HepG2 (cell line): ENCODE measurements at regions not wholly inside any gene's neighbourhood (a gene's known extent, or its start where the extent isn't known, plus 50 kb on each side); places are given as distances from the start of the nearest gene placed in this dataset.

Experiments
- ATAC-seq: fragments of 200-7000 bp; cut with Tn5 transposase; 3 replicates; pipeline ENCODE4 v1.9.1; 2020; ENCODE audit warnings: mild to moderate bottlenecking, moderate library complexity
- BruUV-seq: library from RNA; stranded (reverse); fragments of 400-500 nt; replicated peaks from 2 replicates; lab custom pipeline; 2021; lab: Mats Ljungman, UMichigan
- CTCF ChIA-PET: fragments of 300-600 bp; formaldehyde crosslinking; extraction: SDS; loops from one replicate; lab custom pipeline; 2021; ENCODE audit warnings: low total read pairs, inconsistent platforms, low intra/inter-chr PET ratio; lab: Yijun Ruan, JAX
- POLR2A ChIA-PET: fragments of 350-600 bp; sonication (Branson Sonifier 250); formaldehyde crosslinking; loops from one replicate; lab custom pipeline; 2020; ENCODE audit warnings: antibody characterized with exemption, inconsistent platforms; lab: Yijun Ruan, JAX
- DNase-seq: peaks from one replicate; pipeline ENCODE4 v3.0.0-alpha.2; 2015; ENCODE audit warnings: low spot score
- FAIRE-seq: peaks from 3 replicates; lab custom pipeline; 2011; peaks lifted over from hg19 to GRCh38; lab: Jason Lieb, UNC
- H2AFZ ChIP-seq: one replicate; pipeline ENCODE4 v1.6.1; 2011; ENCODE audit warnings: low read length, inconsistent platforms
- H3K27ac ChIP-seq: fragments of 300-600 bp; 3 replicates; pipeline ENCODE4 v1.8.0; 2011; ENCODE audit warnings: mixed run types, mild to moderate bottlenecking, mixed read lengths, low read length, inconsistent platforms; ENCODE audit not compliant: insufficient read depth; ENCODE audit errors: extremely low read length
- H3K27me3 ChIP-seq, 2 experiments: fragments of 200-600 bp in 1 of 2; 2 replicates in 1 of 2; 3 replicates in 1 of 2; pipeline versions ENCODE4 v1.6.0 to v1.8.0; 2011; ENCODE audit warnings: low read length in 2 of 2, mild to moderate bottlenecking in 2 of 2, moderate library complexity in 2 of 2, inconsistent platforms in 1 of 2; ENCODE audit not compliant: insufficient read depth in 2 of 2, control insufficient read depth in 1 of 2
- H3K36me3 ChIP-seq, 2 experiments: fragments of 200-600 bp in 1 of 2; replicated peaks in 1 of 2; 2 replicates in 1 of 2; 3 replicates in 1 of 2; pipeline versions ENCODE4 v1.5.1 to v1.8.0; 2011; ENCODE audit warnings: low read length in 2 of 2, inconsistent platforms in 1 of 2; ENCODE audit not compliant: insufficient read depth in 2 of 2, control insufficient read depth in 1 of 2
- H3K4me1 ChIP-seq: 2 replicates; pipeline ENCODE4 v1.5.1; 2012; ENCODE audit warnings: low read length, inconsistent platforms; ENCODE audit not compliant: insufficient read depth
- H3K4me2 ChIP-seq: 2 replicates; pipeline ENCODE4 v1.6.0; 2011; ENCODE audit warnings: low read depth, low read length, inconsistent platforms
- H3K4me3 ChIP-seq, 3 experiments: fragments of 200-600 bp in 1 of 3; sonication (generic), shearing (Covaris generic) in 1 of 3; replicated peaks in 1 of 3; 2 replicates each; pipeline ENCODE4 v1.5.1; 2011 to 2016; ENCODE audit warnings: low read length in 3 of 3, inconsistent platforms in 2 of 3, low read depth in 2 of 3, mild to moderate bottlenecking in 2 of 3, control low read depth in 1 of 3, mixed read lengths in 1 of 3; ENCODE audit not compliant: insufficient read depth in 1 of 3
- H3K79me2 ChIP-seq: one replicate; pipeline ENCODE4 v1.6.1; 2011; ENCODE audit warnings: low read length, inconsistent platforms; ENCODE audit not compliant: insufficient read depth
- H3K9ac ChIP-seq: 2 replicates; pipeline ENCODE4 v1.6.0; 2011; ENCODE audit warnings: mild to moderate bottlenecking, low read depth, low read length, inconsistent platforms; ENCODE audit not compliant: insufficient read depth
- H3K9me3 ChIP-seq: 2 replicates; pipeline ENCODE4 v1.5.1; 2012; ENCODE audit warnings: mild to moderate bottlenecking, low read length
- H4K20me1 ChIP-seq: 2 replicates; pipeline ENCODE4 v1.6.0; 2011; ENCODE audit warnings: inconsistent platforms, mild to moderate bottlenecking, low read length, moderate library complexity; ENCODE audit not compliant: insufficient read depth
- FUBP1 ChIP-seq: sonication (generic); formaldehyde crosslinking; IDR thresholded peaks from 2 replicates; pipeline ENCODE4 v1.5.1; 2020; ENCODE audit warnings: missing genetic modification reagents, mild to moderate bottlenecking, borderline replicate concordance
- KAT7 ChIP-seq: IDR thresholded peaks from 2 replicates; pipeline ENCODE4 v1.6.1; 2018; ENCODE audit warnings: borderline replicate concordance, missing compliant biosample characterization
- PLRG1 ChIP-seq: fragments of 450-650 bp; conservative IDR thresholded peaks from 2 replicates; pipeline ENCODE4 v1.6.1; 2016
- SP5 ChIP-seq: IDR thresholded peaks from 2 replicates; pipeline ENCODE4 v1.6.1; 2016; ENCODE audit warnings: low read depth, borderline replicate concordance
- ZNF17 ChIP-seq: sonication (generic); formaldehyde crosslinking; IDR thresholded peaks from 2 replicates; pipeline ENCODE4 v1.5.0; 2020; ENCODE audit warnings: mild to moderate bottlenecking, missing genetic modification reagents
- ZNF382 ChIP-seq: sonication (generic); formaldehyde crosslinking; IDR thresholded peaks from 2 replicates; pipeline ENCODE4 v1.5.0; 2020; ENCODE audit warnings: missing genetic modification reagents, mild to moderate bottlenecking, borderline replicate concordance
- WGBS: methylation state at CpG from one replicate; pipeline ENCODE4 v1.1.6; 2017; ENCODE audit warnings: low lambda C conversion rate; 5-methylcytosine and 5-hydroxymethylcytosine counted together
- in situ Hi-C: cut with HindIII; loops from 2 replicates; pipeline ENCODE4 v1.10.0; 2017; ENCODE audit warnings: low pct_unique_long_range_greater_than_20kb; ENCODE audit not compliant: extremely low pct_ligation_motif_present
- intact Hi-C: fragments of 100-400 bp; cut with micrococcal nuclease; formaldehyde crosslinking; loops from one replicate; pipeline ENCODE4 v1.10.0; 2022; ENCODE audit not compliant: unreplicated experiment
- TF ChIP-seq, protein P1 (sequence below): sonication (generic); formaldehyde crosslinking; IDR thresholded peaks from 2 replicates; pipeline ENCODE4 v1.4.0; 2020; ENCODE audit warnings: low read depth, mild to moderate bottlenecking, missing genetic modification reagents

DNA sequence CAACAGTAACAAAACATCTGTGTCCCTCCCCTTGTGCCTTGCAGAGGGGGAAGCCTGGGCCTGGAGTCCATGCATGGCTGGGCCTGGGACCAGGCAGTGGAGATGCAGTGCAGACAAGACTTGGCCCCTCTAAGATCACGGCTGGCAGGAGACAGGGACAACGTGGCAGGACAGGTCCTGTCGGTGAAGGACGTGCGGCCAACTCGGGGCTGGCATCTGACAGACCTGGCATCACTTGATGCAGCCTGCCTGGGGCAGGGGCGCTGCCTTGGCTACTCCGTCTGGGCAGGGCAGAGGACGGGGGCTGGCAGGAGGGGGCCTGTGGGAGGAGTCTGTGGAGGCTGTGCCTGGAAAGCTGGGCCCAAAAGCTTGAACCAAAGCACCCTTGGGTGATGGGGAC lies 112.1 kb downstream of the CPZ start:
- Histone ChIP-seq H3K9ac (no peak overlapping the region), H3K27ac (no peak overlapping the region), H3K27me3 (peaks cover 10 to 93% of the 10 kb centered on the region in 2 experiments; a peak in 4 of 5 replicates), H3K4me1 (no peaks in the 10 kb centered on the region), H3K36me3 (no peaks in the 10 kb centered on the region), H2AFZ (no peak overlapping the region), H3K9me3 (no peaks in the 10 kb centered on the region), H3K4me3 (no peak overlapping the region), H3K79me2 (no peaks in the 10 kb centered on the region), H3K4me2 (no peak overlapping the region), H4K20me1 (no peaks in the 10 kb centered on the region)
- in situ Hi-C loops = no loop called here
- no TSS peak for BruUV-seq
- 14% methylated on average over 4 of the region's 9 CpGs for WGBS
- POLR2A ChIA-PET = no interaction called here
- CTCF ChIA-PET = no interaction called here
- ATAC-seq (no peak), FAIRE-seq (no peak), DNase-seq (no peak)
- intact Hi-C loops = no loop called here
- TF ChIP-seq, protein P1, sequence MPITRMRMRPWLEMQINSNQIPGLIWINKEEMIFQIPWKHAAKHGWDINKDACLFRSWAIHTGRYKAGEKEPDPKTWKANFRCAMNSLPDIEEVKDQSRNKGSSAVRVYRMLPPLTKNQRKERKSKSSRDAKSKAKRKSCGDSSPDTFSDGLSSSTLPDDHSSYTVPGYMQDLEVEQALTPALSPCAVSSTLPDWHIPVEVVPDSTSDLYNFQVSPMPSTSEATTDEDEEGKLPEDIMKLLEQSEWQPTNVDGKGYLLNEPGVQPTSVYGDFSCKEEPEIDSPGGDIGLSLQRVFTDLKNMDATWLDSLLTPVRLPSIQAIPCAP = no peak
- TF ChIP-seq KAT7 (no peak), ZNF382 (CRISPR knock-in tag) (no peak), SP5 (no peak), ZNF17 (CRISPR knock-in tag) (no peak)

DNA sequence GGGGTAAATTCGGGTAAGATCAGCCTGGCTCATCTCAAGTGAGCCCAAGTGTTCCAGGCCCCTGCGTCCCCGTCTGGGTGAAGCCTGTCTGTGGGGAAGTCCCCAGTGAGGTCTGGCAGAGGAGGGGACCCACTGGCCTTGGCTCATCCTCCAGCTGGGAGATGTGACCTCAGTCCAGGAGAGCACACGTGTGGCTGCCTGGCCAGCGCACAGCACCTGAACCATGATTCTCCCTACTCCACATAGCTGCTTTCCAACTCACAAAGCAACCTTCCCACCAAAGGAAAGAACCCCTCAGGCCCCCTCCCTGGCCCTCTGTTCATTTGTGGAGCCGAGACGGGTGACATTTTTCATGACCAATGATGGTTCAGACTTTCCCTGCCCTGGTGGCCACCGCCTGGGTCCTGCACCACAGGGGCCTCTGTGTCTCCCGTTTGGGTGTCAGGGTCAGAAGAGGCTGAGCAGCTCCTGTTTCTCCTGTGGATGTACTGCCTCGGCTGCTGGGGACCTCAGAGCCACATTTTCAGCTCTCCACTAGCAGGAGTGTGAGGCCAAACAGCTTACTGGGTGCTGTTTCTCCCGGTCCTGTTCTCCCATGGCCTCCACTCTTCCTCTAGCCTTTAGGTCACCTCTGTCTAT lies 111.4 kb downstream of the CPZ start:
- H3K79me2 ChIP-seq = no peaks in the 10 kb centered on the region
- ChIA-PET CTCF (no interaction called here), POLR2A (no interaction called here)
- no peak for DNase-seq
- no peaks in the 10 kb centered on the region for H4K20me1 ChIP-seq
- H3K9me3 ChIP-seq = no peaks in the 10 kb centered on the region
- no peak overlapping the region for H3K27ac ChIP-seq
- no peak overlapping the region for H3K4me2 ChIP-seq
- H3K27me3 ChIP-seq = peaks cover 10 to 92% of the 10 kb centered on the region in 2 experiments; a peak in 4 of 5 replicates
- WGBS = 3% methylated on average over 5 of the region's 11 CpGs
- no peak overlapping the region for H2AFZ ChIP-seq
- no peak overlapping the region for H3K9ac ChIP-seq
- FAIRE-seq = no peak
- TF ChIP-seq PLRG1 (no peak), FUBP1 (CRISPR knock-in tag) (no peak)
- no peak for ATAC-seq
- H3K4me1 ChIP-seq = no peaks in the 10 kb centered on the region
- H3K4me3 ChIP-seq = no peak overlapping the region
- in situ Hi-C loops = no loop called here
- H3K36me3 ChIP-seq = no peaks in the 10 kb centered on the region
- intact Hi-C loops = no loop called here
- no TSS peak for BruUV-seq
